GM12875 (cell line): ENCODE measurements at regions not wholly inside any gene's neighbourhood (a gene's known extent, or its start where the extent isn't known, plus 50 kb on each side); places are given as distances from the start of the nearest gene placed in this dataset.

Experiments used
- H3K4me3 ChIP-seq: one replicate; pipeline ENCODE4 v1.5.1; 2011; ENCODE audit warnings: low read depth, low read length, control low read depth
- CTCF ChIP-seq: IDR thresholded peaks from 2 replicates; pipeline ENCODE4 v1.5.1; 2011; ENCODE audit warnings: low read depth, mild to moderate bottlenecking, control low read depth, inconsistent platforms, low read length, moderate library complexity, borderline replicate concordance; ENCODE audit not compliant: insufficient read depth

- TF ChIP-seq CTCF: no peak
- no peak overlapping the region for H3K4me3 ChIP-seq
These were observed 78.1 kb upstream of the KLF3 start for GRCh38 chr4:38585871-38586270.

GRCh38 chr4:38587106-38587505, 76.9 kb upstream of the KLF3 start:
- TF ChIP-seq CTCF: no peak
- H3K4me3 ChIP-seq: no peak overlapping the region

- no peak overlapping the region for H3K4me3 ChIP-seq
- TF ChIP-seq CTCF: no peak
These were observed 74.0 kb upstream of the KLF3 start for GRCh38 chr4:38590046-38590445.

GRCh38 chr4:38591617-38592337, 72.2 kb upstream of the KLF3 start:
- TF ChIP-seq CTCF: no peak
- no peak overlapping the region for H3K4me3 ChIP-seq

- no peak overlapping the region for H3K4me3 ChIP-seq
- no peak for TF ChIP-seq CTCF
These were observed 65.5 kb upstream of the KLF3 start for GRCh38 chr4:38598489-38598888.

- no peak for TF ChIP-seq CTCF
These were observed 63.4 kb upstream of the KLF3 start for GRCh38 chr4:38600575-38600974.

GRCh38 chr4:38601244-38601915, 62.6 kb upstream of the KLF3 start:
- no peak for TF ChIP-seq CTCF
- no peak overlapping the region for H3K4me3 ChIP-seq

More at GRCh38 chr4:38600575-38600974, 63.4 kb upstream of the KLF3 start:
- no peak overlapping the region for H3K4me3 ChIP-seq
